ENCODE measurements at regions not wholly inside any gene's neighbourhood (a gene's known extent, or its start where the extent isn't known, plus 50 kb on each side); places are given as distances from the start of the nearest gene placed in this dataset.

DNA sequence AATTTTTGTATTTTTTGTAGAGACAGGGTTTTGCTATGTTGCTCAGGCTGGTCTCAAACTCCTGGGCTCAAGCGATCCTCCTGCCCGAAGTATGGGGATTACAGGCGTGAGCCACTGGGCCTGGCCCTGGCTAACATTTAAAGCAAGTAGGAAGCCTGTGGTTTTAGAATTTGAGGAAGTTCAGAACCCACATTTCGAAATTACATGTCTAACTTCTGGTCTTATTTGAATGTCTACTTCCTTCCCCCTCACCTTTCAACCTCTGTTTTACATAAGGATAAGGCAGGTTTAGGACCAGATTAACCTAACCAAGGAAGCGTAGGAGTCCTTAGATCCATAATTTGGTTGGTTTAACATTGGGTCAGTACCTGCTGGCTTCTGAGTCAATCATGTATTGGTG lies 120.5 kb upstream of the PROK2 start:
- H2BK15ac ChIP-seq (replicated peaks; ENCODE audit: low read depth): no peak overlapping the region
- no peak overlapping the region for H2BK5ac ChIP-seq (ENCODE audit: low read length)
- H3K23ac ChIP-seq (ENCODE audit: low read length): no peak overlapping the region
- H3K56ac ChIP-seq (ENCODE audit: low read length): no peak overlapping the region
- H4K8ac ChIP-seq (ENCODE audit: low read depth, low read length): no peak overlapping the region
- H3K4me3 ChIP-seq (ENCODE audit: low read length): no peak overlapping the region
- H4K5ac ChIP-seq (ENCODE audit: low read length): no peak overlapping the region
- H3K18ac ChIP-seq (ENCODE audit: low read length): no peak overlapping the region
- no peak overlapping the region for H2BK120ac ChIP-seq (ENCODE audit: low read depth, low read length)
- H3K9ac ChIP-seq (ENCODE audit: low read length): no peak overlapping the region
- no peaks in the 10 kb centered on the region for H3K27me3 ChIP-seq (ENCODE audit: insufficient read depth, low read length, poor library complexity)
- H3K27ac ChIP-seq (ENCODE audit: low read depth, low read length): no peak overlapping the region
- H3K4ac ChIP-seq (ENCODE audit: low read depth, low read length): no peak overlapping the region
- no peaks in the 10 kb centered on the region for H3K4me1 ChIP-seq (ENCODE audit: control insufficient read depth, low read depth, low read length)
- no peak for DNase-seq
- H2AK5ac ChIP-seq (ENCODE audit: low read length): no peak overlapping the region
- WGBS (ENCODE audit: extremely low coverage, insufficient coverage, low lambda C conversion rate): no CpG with 5 or more reads among the region's 5 CpGs
- no peaks in the 10 kb centered on the region for H3K79me1 ChIP-seq (ENCODE audit: low read length)
- H3K36me3 ChIP-seq (ENCODE audit: control insufficient read depth, insufficient read depth, low read length): no peaks in the 10 kb centered on the region
- H3K4me2 ChIP-seq (ENCODE audit: low read length): no peak overlapping the region
- no peaks in the 10 kb centered on the region for H3K79me2 ChIP-seq (ENCODE audit: control insufficient read depth, insufficient read depth, low read length)

DNA sequence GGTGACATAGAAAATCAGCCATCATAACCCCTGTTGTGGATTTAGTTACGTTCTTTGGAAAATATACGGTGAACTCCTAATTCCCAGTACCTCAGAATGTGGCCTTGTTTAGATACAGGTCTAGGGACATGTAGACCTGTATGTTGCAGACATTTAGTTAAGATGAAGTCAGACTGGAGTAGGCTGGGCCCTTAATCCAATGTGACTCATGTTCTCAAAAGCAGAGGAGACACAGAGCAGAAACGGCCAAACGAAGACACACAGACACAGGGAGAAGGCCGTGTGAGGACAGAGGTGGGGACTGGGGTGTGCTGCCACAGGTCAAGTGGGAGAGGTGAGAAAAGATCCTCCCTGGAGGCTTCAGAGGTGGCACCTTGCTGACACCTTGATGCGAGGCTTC lies 119.0 kb upstream of the PROK2 start:
- no peak overlapping the region for H2AK5ac ChIP-seq (ENCODE audit: low read length)
- no peaks in the 10 kb centered on the region for H3K4me1 ChIP-seq (ENCODE audit: control insufficient read depth, low read depth, low read length)
- no peaks in the 10 kb centered on the region for H3K36me3 ChIP-seq (ENCODE audit: control insufficient read depth, insufficient read depth, low read length)
- H4K5ac ChIP-seq (ENCODE audit: low read length): no peak overlapping the region
- no peak for DNase-seq
- no peak overlapping the region for H4K8ac ChIP-seq (ENCODE audit: low read depth, low read length)
- H3K79me1 ChIP-seq (ENCODE audit: low read length): no peaks in the 10 kb centered on the region
- no peak overlapping the region for H3K4me3 ChIP-seq (ENCODE audit: low read length)
- no peak overlapping the region for H2BK15ac ChIP-seq (replicated peaks; ENCODE audit: low read depth)
- no peak overlapping the region for H3K56ac ChIP-seq (ENCODE audit: low read length)
- no peak overlapping the region for H2BK5ac ChIP-seq (ENCODE audit: low read length)
- no CpG with 5 or more reads among the region's 6 CpGs for WGBS (ENCODE audit: extremely low coverage, insufficient coverage, low lambda C conversion rate)
- no peak overlapping the region for H3K9ac ChIP-seq (ENCODE audit: low read length)
- no peak overlapping the region for H3K27ac ChIP-seq (ENCODE audit: low read depth, low read length)
- H3K4me2 ChIP-seq (ENCODE audit: low read length): no peak overlapping the region
- H3K27me3 ChIP-seq (ENCODE audit: insufficient read depth, low read length, poor library complexity): no peaks in the 10 kb centered on the region
- H2BK120ac ChIP-seq (ENCODE audit: low read depth, low read length): no peak overlapping the region
- no peak overlapping the region for H3K4ac ChIP-seq (ENCODE audit: low read depth, low read length)
- H3K23ac ChIP-seq (ENCODE audit: low read length): no peak overlapping the region
- H3K18ac ChIP-seq (ENCODE audit: low read length): no peak overlapping the region
- no peaks in the 10 kb centered on the region for H3K79me2 ChIP-seq (ENCODE audit: control insufficient read depth, insufficient read depth, low read length)

DNA sequence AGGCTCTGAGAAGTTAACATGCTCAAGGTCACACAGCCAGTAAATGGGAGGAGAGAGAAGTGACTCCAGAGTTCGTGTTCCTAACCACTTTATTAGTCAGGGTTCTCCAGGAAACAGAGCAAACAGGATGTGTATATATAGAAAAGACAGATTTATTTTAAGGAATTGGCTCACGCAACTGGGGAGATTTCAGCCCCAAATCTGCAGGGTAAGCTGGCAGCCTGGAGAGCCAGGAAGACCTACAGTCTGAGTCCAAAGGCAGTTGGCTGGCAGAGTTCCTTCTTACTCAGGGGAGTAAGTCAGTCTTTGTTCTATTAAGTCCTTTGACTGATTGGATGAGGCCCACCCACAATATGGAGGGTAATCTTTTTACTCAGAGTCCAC lies 118.2 kb upstream of the PROK2 start:
- Histone ChIP-seq H3K27me3 (ENCODE audit: insufficient read depth, low read length, poor library complexity) (no peaks in the 10 kb centered on the region), H3K18ac (ENCODE audit: low read length) (no peak overlapping the region), H3K4me1 (ENCODE audit: control insufficient read depth, low read depth, low read length) (no peaks in the 10 kb centered on the region), H2BK120ac (ENCODE audit: low read depth, low read length) (no peak overlapping the region), H3K23ac (ENCODE audit: low read length) (no peak overlapping the region), H3K27ac (ENCODE audit: low read depth, low read length) (no peak overlapping the region), H2BK5ac (ENCODE audit: low read length) (no peak overlapping the region), H3K36me3 (ENCODE audit: control insufficient read depth, insufficient read depth, low read length) (no peaks in the 10 kb centered on the region), H2BK15ac (replicated peaks; ENCODE audit: low read depth) (no peak overlapping the region), H3K79me2 (ENCODE audit: control insufficient read depth, insufficient read depth, low read length) (no peaks in the 10 kb centered on the region), H3K4me2 (ENCODE audit: low read length) (no peak overlapping the region), H3K4me3 (ENCODE audit: low read length) (no peak overlapping the region), H2AK5ac (ENCODE audit: low read length) (no peak overlapping the region), H4K8ac (ENCODE audit: low read depth, low read length) (no peak overlapping the region), H3K79me1 (ENCODE audit: low read length) (no peaks in the 10 kb centered on the region), H4K5ac (ENCODE audit: low read length) (no peak overlapping the region), H3K4ac (ENCODE audit: low read depth, low read length) (no peak overlapping the region), H3K9ac (ENCODE audit: low read length) (no peak overlapping the region), H3K56ac (ENCODE audit: low read length) (no peak overlapping the region)
- WGBS (ENCODE audit: extremely low coverage, insufficient coverage, low lambda C conversion rate): no CpG with 5 or more reads among the region's 2 CpGs
- no peak for DNase-seq

DNA sequence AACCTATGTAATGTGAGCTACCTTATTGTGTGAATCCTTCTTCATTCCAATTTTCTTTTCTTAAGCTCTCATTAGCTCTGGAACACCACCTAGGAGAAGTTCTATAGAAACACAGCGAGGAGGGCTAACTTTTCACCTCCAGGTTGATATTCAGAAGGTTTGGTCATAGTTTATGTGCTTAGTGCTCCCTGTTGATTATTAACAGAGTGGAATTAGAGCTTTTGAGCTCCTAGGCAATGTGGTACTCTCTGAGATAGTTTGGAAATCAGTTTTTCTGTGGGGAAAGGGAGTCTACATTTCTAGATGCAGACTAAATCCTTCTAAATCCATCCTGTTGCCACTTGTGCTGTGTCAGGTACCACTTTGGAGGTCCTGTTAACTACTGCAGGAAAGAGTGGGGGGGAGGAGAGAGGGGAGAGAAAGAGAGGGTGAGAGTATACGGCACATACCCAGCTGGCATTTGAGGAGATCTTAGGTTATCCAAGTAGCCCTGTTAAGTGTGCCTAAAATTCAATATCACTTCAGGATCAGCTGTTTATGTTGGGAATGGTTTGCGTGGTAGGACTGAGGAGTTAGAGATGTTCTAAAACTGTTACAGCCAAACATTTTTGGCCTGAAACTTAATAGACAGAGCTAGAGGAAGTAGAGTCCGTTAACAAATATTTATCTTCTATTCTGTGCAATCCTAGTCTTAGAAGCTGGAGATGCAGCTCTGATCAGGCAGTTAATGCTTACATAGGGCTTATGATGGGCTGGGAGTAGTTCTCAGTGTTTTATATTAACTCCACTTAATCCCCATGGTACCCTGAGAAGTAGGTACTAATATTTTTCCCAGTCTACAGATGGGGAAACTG lies 117.5 kb upstream of the PROK2 start:
- Histone ChIP-seq H4K5ac (ENCODE audit: low read length) (no peak overlapping the region), H3K27ac (ENCODE audit: low read depth, low read length) (no peak overlapping the region), H2BK15ac (replicated peaks; ENCODE audit: low read depth) (no peak overlapping the region), H2BK5ac (ENCODE audit: low read length) (no peak overlapping the region), H3K23ac (ENCODE audit: low read length) (no peak overlapping the region), H3K36me3 (ENCODE audit: control insufficient read depth, insufficient read depth, low read length) (no peaks in the 10 kb centered on the region), H3K56ac (ENCODE audit: low read length) (no peak overlapping the region), H3K4me3 (ENCODE audit: low read length) (no peak overlapping the region), H3K9ac (ENCODE audit: low read length) (no peak overlapping the region), H3K27me3 (ENCODE audit: insufficient read depth, low read length, poor library complexity) (no peaks in the 10 kb centered on the region), H3K79me2 (ENCODE audit: control insufficient read depth, insufficient read depth, low read length) (no peaks in the 10 kb centered on the region), H3K79me1 (ENCODE audit: low read length) (no peaks in the 10 kb centered on the region), H3K4ac (ENCODE audit: low read depth, low read length) (no peak overlapping the region), H3K4me1 (ENCODE audit: control insufficient read depth, low read depth, low read length) (no peaks in the 10 kb centered on the region), H2BK120ac (ENCODE audit: low read depth, low read length) (no peak overlapping the region), H3K4me2 (ENCODE audit: low read length) (no peak overlapping the region), H3K18ac (ENCODE audit: low read length) (no peak overlapping the region), H2AK5ac (ENCODE audit: low read length) (no peak overlapping the region), H4K8ac (ENCODE audit: low read depth, low read length) (no peak overlapping the region)
- no peak for DNase-seq
- no CpG with 5 or more reads among the region's 4 CpGs for WGBS (ENCODE audit: extremely low coverage, insufficient coverage, low lambda C conversion rate)

DNA sequence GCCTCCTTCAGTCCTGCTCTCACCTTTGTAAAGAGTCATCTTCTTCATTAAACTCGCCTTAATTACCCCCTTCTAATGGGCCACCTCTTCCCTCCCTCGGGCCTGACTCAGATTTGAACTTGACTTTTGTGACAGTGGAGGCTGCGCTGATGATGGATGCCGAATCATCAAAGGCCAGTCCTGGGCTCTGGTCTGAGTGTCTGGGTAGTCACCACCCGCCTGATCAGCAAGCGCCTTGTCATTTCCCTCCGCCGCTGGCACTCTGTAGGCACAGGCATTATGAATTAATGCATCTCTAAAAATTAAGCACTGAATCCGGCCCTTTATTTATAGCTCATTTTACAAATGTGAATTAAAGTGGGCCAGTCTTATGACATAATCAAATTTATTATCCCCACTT lies 116.7 kb upstream of the PROK2 start:
- Histone ChIP-seq H4K8ac (ENCODE audit: low read depth, low read length) (no peak overlapping the region), H3K4me3 (ENCODE audit: low read length) (no peak overlapping the region), H3K27me3 (ENCODE audit: insufficient read depth, low read length, poor library complexity) (no peaks in the 10 kb centered on the region), H2BK120ac (ENCODE audit: low read depth, low read length) (no peak overlapping the region), H3K4me1 (ENCODE audit: control insufficient read depth, low read depth, low read length) (no peaks in the 10 kb centered on the region), H2BK15ac (replicated peaks; ENCODE audit: low read depth) (no peak overlapping the region), H3K79me2 (ENCODE audit: control insufficient read depth, insufficient read depth, low read length) (no peaks in the 10 kb centered on the region), H3K4ac (ENCODE audit: low read depth, low read length) (no peak overlapping the region), H2BK5ac (ENCODE audit: low read length) (no peak overlapping the region), H4K5ac (ENCODE audit: low read length) (no peak overlapping the region), H3K18ac (ENCODE audit: low read length) (no peak overlapping the region), H3K27ac (ENCODE audit: low read depth, low read length) (no peak overlapping the region), H2AK5ac (ENCODE audit: low read length) (no peak overlapping the region), H3K36me3 (ENCODE audit: control insufficient read depth, insufficient read depth, low read length) (no peaks in the 10 kb centered on the region), H3K56ac (ENCODE audit: low read length) (no peak overlapping the region), H3K4me2 (ENCODE audit: low read length) (no peak overlapping the region), H3K9ac (ENCODE audit: low read length) (no peak overlapping the region), H3K79me1 (ENCODE audit: low read length) (no peaks in the 10 kb centered on the region), H3K23ac (ENCODE audit: low read length) (no peak overlapping the region)
- no peak for DNase-seq
- no CpG with 5 or more reads among the region's 9 CpGs for WGBS (ENCODE audit: extremely low coverage, insufficient coverage, low lambda C conversion rate)

DNA sequence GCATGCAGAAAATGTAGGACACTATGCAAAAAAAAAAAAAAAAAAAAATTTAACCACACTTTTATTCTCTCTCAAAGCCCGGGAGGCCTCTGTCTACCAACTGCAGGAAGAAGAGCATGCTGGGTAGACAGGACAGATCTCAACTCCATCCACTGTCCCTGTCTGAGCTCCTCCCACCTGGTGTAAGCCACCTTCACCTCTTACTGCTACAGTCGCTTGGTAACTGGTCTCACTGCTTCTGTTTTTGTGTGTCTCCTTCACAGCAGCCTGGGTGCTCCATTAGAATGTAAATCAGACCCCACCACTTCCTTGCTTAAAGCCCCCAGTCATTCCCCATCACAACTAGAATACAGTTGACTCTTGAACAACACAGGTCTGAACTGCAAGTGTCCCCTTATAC lies 115.1 kb upstream of the PROK2 start:
- H3K36me3 ChIP-seq (ENCODE audit: control insufficient read depth, insufficient read depth, low read length): no peaks in the 10 kb centered on the region
- H2AK5ac ChIP-seq (ENCODE audit: low read length): no peak overlapping the region

More for the DNA sequence above, 115.1 kb upstream of the PROK2 start:
- H3K4me3 ChIP-seq (ENCODE audit: low read length): no peak overlapping the region
- no peak overlapping the region for H3K18ac ChIP-seq (ENCODE audit: low read length)
- H3K4ac ChIP-seq (ENCODE audit: low read depth, low read length): no peak overlapping the region
- H2BK15ac ChIP-seq (replicated peaks; ENCODE audit: low read depth): no peak overlapping the region
- H3K27ac ChIP-seq (ENCODE audit: low read depth, low read length): no peak overlapping the region
- H3K56ac ChIP-seq (ENCODE audit: low read length): no peak overlapping the region
- no peak overlapping the region for H3K4me2 ChIP-seq (ENCODE audit: low read length)
- no CpG with 5 or more reads among the region's 2 CpGs for WGBS (ENCODE audit: extremely low coverage, insufficient coverage, low lambda C conversion rate)
- H4K5ac ChIP-seq (ENCODE audit: low read length): no peak overlapping the region
- no peaks in the 10 kb centered on the region for H3K27me3 ChIP-seq (ENCODE audit: insufficient read depth, low read length, poor library complexity)
- no peak overlapping the region for H3K23ac ChIP-seq (ENCODE audit: low read length)
- no peak overlapping the region for H3K9ac ChIP-seq (ENCODE audit: low read length)
- H4K8ac ChIP-seq (ENCODE audit: low read depth, low read length): no peak overlapping the region
- DNase-seq: no peak
- no peak overlapping the region for H2BK5ac ChIP-seq (ENCODE audit: low read length)
- no peaks in the 10 kb centered on the region for H3K79me2 ChIP-seq (ENCODE audit: control insufficient read depth, insufficient read depth, low read length)
- H2BK120ac ChIP-seq (ENCODE audit: low read depth, low read length): no peak overlapping the region
- no peaks in the 10 kb centered on the region for H3K79me1 ChIP-seq (ENCODE audit: low read length)
- H3K4me1 ChIP-seq (ENCODE audit: control insufficient read depth, low read depth, low read length): no peaks in the 10 kb centered on the region

Measured in mesendoderm (in vitro differentiated cells).